ENCODE measurements at regions not wholly inside any gene's neighbourhood (a gene's known extent, or its start where the extent isn't known, plus 50 kb on each side); places are given as distances from the start of the nearest gene placed in this dataset.
"Not testable (repeated sequence)": the region's sequence is repeated elsewhere in the genome, so short reads cannot be mapped to it uniquely, and the experiment has no call there.

- no peak for DNase-seq (ENCODE audit: low read depth, low spot score)
These were observed 266.8 kb downstream of the INHBA start for GRCh38 chr7:41436139-41436538.

- DNase-seq (ENCODE audit: low read depth, low spot score), result not testable (repeated sequence)
These were observed 267.9 kb downstream of the INHBA start for GRCh38 chr7:41435020-41435419.

- no peak for DNase-seq (ENCODE audit: low read depth, low spot score)
These were observed 271.2 kb downstream of the INHBA start for GRCh38 chr7:41431671-41432070.

GRCh38 chr7:41428381-41428780, 274.5 kb downstream of the INHBA start:
- no peak for DNase-seq (ENCODE audit: low read depth, low spot score)

GRCh38 chr7:41425926-41426325, 277.0 kb downstream of the INHBA start:
- DNase-seq (ENCODE audit: low read depth, low spot score), result no peak

GRCh38 chr7:41421056-41421455, 281.8 kb downstream of the INHBA start:
- no peak for DNase-seq (ENCODE audit: low read depth, low spot score)

GRCh38 chr7:41420421-41420820, 282.5 kb downstream of the INHBA start:
- no peak for DNase-seq (ENCODE audit: low read depth, low spot score)

- no peak for DNase-seq (ENCODE audit: low read depth, low spot score)
These were observed 284.6 kb downstream of the INHBA start for GRCh38 chr7:41418337-41418736.

GRCh38 chr7:41416208-41416595, 286.7 kb downstream of the INHBA start:
- DNase-seq (ENCODE audit: low read depth, low spot score), result no peak

GRCh38 chr7:41415471-41416207, 287.3 kb downstream of the INHBA start:
- no peak for DNase-seq (ENCODE audit: low read depth, low spot score)

- DNase-seq (ENCODE audit: low read depth, low spot score), result no peak
These were observed 287.8 kb downstream of the INHBA start for GRCh38 chr7:41415051-41415450.

- no peak for DNase-seq (ENCODE audit: low read depth, low spot score)
These were observed 298.4 kb downstream of the INHBA start for GRCh38 chr7:41404375-41405074.

- no peak for DNase-seq (ENCODE audit: low read depth, low spot score)
These were observed 299.6 kb downstream of the INHBA start for GRCh38 chr7:41403291-41403690.

- DNase-seq (ENCODE audit: low read depth, low spot score), result no peak
These were observed 301.1 kb downstream of the INHBA start for GRCh38 chr7:41401833-41402232.

- no peak for DNase-seq (ENCODE audit: low read depth, low spot score)
These were observed 303.7 kb downstream of the INHBA start for GRCh38 chr7:41399171-41399570.

GRCh38 chr7:41391818-41392217, 311.1 kb downstream of the INHBA start:
- DNase-seq (ENCODE audit: low read depth, low spot score), result no peak

GRCh38 chr7:41388933-41389332, 314.0 kb downstream of the INHBA start:
- DNase-seq (ENCODE audit: low read depth, low spot score), result not testable (repeated sequence)

- no peak for DNase-seq (ENCODE audit: low read depth, low spot score)
These were observed 316.9 kb downstream of the INHBA start for GRCh38 chr7:41385996-41386395.

GRCh38 chr7:41384418-41384817, 318.5 kb downstream of the INHBA start:
- DNase-seq (ENCODE audit: low read depth, low spot score), result no peak

GRCh38 chr7:41383596-41383995, 319.3 kb downstream of the INHBA start:
- DNase-seq (ENCODE audit: low read depth, low spot score), result no peak

- DNase-seq (ENCODE audit: low read depth, low spot score), result no peak
These were observed 324.7 kb downstream of the INHBA start for GRCh38 chr7:41378156-41378555.

GRCh38 chr7:41375582-41375981, 327.3 kb downstream of the INHBA start:
- DNase-seq (ENCODE audit: low read depth, low spot score), result no peak

Data from pulmonary artery endothelial cell (primary cell).